Peyer's patch (tissue), 4 donors: ENCODE measurements at regions not wholly inside any gene's neighbourhood (a gene's known extent, or its start where the extent isn't known, plus 50 kb on each side); places are given as distances from the start of the nearest gene placed in this dataset.

Experiments
- DNase-seq, 3 donors: peaks; one replicate each; pipeline ENCODE4 v3.0.0-alpha.2; 2017 to 2019
- H3K27ac ChIP-seq, 4 donors: fragments of 200-600 bp; sonication (generic); one replicate each; pipeline ENCODE4 v1.5.1; 2016 to 2019
- H3K27me3 ChIP-seq, 2 donors: fragments of 200-600 bp; sonication (generic); one replicate each; pipeline ENCODE4 v1.5.1; 2019
- H3K36me3 ChIP-seq, 3 donors: fragments of 200-600 bp; sonication (generic); one replicate each; pipeline ENCODE4 v1.5.1; 2016 to 2019
- H3K4me1 ChIP-seq, 4 donors: fragments of 200-600 bp; sonication (generic); one replicate each; pipeline ENCODE4 v1.5.1; 2016 to 2019
- H3K4me3 ChIP-seq, 4 donors: fragments of 200-600 bp; sonication (generic); 1 replicate in 3 of 4; 2 replicates in 1 of 4; pipeline ENCODE4 v1.5.1; 2016 to 2019; ENCODE audit warnings: mild to moderate bottlenecking in 1 of 4
- H3K9me3 ChIP-seq, 4 donors: fragments of 200-600 bp; sonication (generic); one replicate each; pipeline ENCODE4 v1.5.1; 2016 to 2019; ENCODE audit warnings: mild to moderate bottlenecking in 1 of 4
- CTCF ChIP-seq, 6 experiments: fragments of 450-650 bp in 4 of 6; fragments of 200-600 bp in 2 of 6; sonication (generic) in 1 of 6; IDR thresholded peaks; one replicate each; pipeline ENCODE4 v1.5.1; 2017 to 2019; ENCODE audit warnings: antibody characterized with exemption in 6 of 6, mild to moderate bottlenecking in 3 of 6, moderate library complexity in 1 of 6
- POLR2A ChIP-seq, 2 donors: fragments of 450-650 bp; IDR thresholded peaks; one replicate each; pipeline ENCODE4 v1.5.1; 2017; ENCODE audit warnings: antibody characterized with exemption in 2 of 2, mild to moderate bottlenecking in 2 of 2, moderate library complexity in 2 of 2

- no peak for DNase-seq
- Histone ChIP-seq H3K9me3 (no peaks in the 10 kb centered on the region), H3K27ac (no peak overlapping the region), H3K36me3 (no peaks in the 10 kb centered on the region), H3K4me3 (no peak overlapping the region), H3K27me3 (no peaks in the 10 kb centered on the region), H3K4me1 (no peaks in the 10 kb centered on the region)
- no peak for TF ChIP-seq CTCF (IDR thresholded peaks at IDR 0.05)
Observed at GRCh38 chr4:138492176-138492575, 250.0 kb upstream of the SLC7A11 start.

- Histone ChIP-seq H3K27ac (no peak overlapping the region), H3K27me3 (no peaks in the 10 kb centered on the region), H3K36me3 (no peaks in the 10 kb centered on the region), H3K4me1 (no peaks in the 10 kb centered on the region), H3K9me3 (no peaks in the 10 kb centered on the region), H3K4me3 (no peak overlapping the region)
- TF ChIP-seq CTCF (IDR thresholded peaks at IDR 0.05), result no peak
- TF ChIP-seq POLR2A (IDR thresholded peaks at IDR 0.05), result no peak
- no peak for DNase-seq
Observed at GRCh38 chr4:138488533-138488932, 246.4 kb upstream of the SLC7A11 start.

GRCh38 chr4:138487670-138488069 lies 245.5 kb upstream of the SLC7A11 start:
- Histone ChIP-seq H3K9me3 (no peaks in the 10 kb centered on the region), H3K4me3 (no peak overlapping the region), H3K27ac (no peak overlapping the region), H3K27me3 (no peaks in the 10 kb centered on the region), H3K4me1 (no peaks in the 10 kb centered on the region), H3K36me3 (no peaks in the 10 kb centered on the region)
- TF ChIP-seq CTCF (IDR thresholded peaks at IDR 0.05) (no peak), POLR2A (IDR thresholded peaks at IDR 0.05) (no peak)
- DNase-seq, result no peak

- Histone ChIP-seq H3K27me3 (no peaks in the 10 kb centered on the region), H3K4me3 (no peak overlapping the region), H3K36me3 (no peaks in the 10 kb centered on the region), H3K27ac (no peak overlapping the region), H3K9me3 (no peaks in the 10 kb centered on the region), H3K4me1 (no peaks in the 10 kb centered on the region)
- TF ChIP-seq CTCF (IDR thresholded peaks at IDR 0.05), result no peak
- TF ChIP-seq POLR2A (IDR thresholded peaks at IDR 0.05), result no peak
- no peak for DNase-seq
Observed at GRCh38 chr4:138487230-138487629, 245.1 kb upstream of the SLC7A11 start.

GRCh38 chr4:138485498-138485897 lies 243.3 kb upstream of the SLC7A11 start:
- Histone ChIP-seq H3K9me3 (no peaks in the 10 kb centered on the region), H3K27ac (no peak overlapping the region), H3K36me3 (no peaks in the 10 kb centered on the region), H3K4me3 (no peak overlapping the region), H3K27me3 (no peaks in the 10 kb centered on the region), H3K4me1 (no peaks in the 10 kb centered on the region)
- TF ChIP-seq CTCF (IDR thresholded peaks at IDR 0.05) (no peak), POLR2A (IDR thresholded peaks at IDR 0.05) (no peak)
- DNase-seq, result no peak

- H3K27ac ChIP-seq, result no peak overlapping the region
- no peak overlapping the region for H3K4me3 ChIP-seq
- TF ChIP-seq CTCF (IDR thresholded peaks at IDR 0.05), result no peak
- TF ChIP-seq POLR2A (IDR thresholded peaks at IDR 0.05), result no peak
- H3K4me1 ChIP-seq, result no peaks in the 10 kb centered on the region
- H3K27me3 ChIP-seq, result no peaks in the 10 kb centered on the region
- no peak for DNase-seq
- H3K9me3 ChIP-seq, result no peaks in the 10 kb centered on the region
- H3K36me3 ChIP-seq, result no peaks in the 10 kb centered on the region
Observed at GRCh38 chr4:138475116-138475515, 233.0 kb upstream of the SLC7A11 start.
